ENCODE measurements at regions not wholly inside any gene's neighbourhood (a gene's known extent, or its start where the extent isn't known, plus 50 kb on each side); places are given as distances from the start of the nearest gene placed in this dataset.

DNA sequence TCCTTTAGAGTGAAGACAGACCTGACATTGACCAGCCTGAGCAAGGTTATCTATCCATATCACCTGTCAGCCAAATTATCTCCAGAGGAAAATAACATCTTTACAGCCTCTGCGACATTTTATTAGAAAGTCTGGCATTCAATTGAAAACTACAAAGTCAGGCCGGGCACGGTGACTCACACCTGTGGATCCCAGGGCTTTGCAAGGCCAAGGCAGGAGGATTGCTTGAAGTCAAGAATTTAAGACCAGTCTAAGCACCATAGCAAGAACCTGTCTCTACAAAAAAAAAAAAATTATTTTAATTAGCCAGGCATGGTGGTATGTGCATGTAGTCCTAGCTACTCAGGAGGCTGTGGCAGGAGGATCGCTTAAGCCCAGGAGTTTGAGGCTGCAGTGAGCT is 141.6 kb downstream of the RCN1 start:
- no peak for TF ChIP-seq GABPB1 (CRISPR knock-in tag; IDR thresholded peaks at IDR 0.05)
- TF ChIP-seq, protein P1, sequence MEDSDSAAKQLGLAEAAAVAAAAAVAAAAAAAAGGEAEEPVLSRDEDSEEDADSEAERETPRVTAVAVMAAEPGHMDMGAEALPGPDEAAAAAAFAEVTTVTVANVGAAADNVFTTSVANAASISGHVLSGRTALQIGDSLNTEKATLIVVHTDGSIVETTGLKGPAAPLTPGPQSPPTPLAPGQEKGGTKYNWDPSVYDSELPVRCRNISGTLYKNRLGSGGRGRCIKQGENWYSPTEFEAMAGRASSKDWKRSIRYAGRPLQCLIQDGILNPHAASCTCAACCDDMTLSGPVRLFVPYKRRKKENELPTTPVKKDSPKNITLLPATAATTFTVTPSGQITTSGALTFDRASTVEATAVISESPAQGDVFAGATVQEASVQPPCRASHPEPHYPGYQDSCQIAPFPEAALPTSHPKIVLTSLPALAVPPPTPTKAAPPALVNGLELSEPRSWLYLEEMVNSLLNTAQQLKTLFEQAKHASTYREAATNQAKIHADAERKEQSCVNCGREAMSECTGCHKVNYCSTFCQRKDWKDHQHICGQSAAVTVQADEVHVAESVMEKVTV (CRISPR knock-in tag; IDR thresholded peaks at IDR 0.05) = no peak
- TF ChIP-seq, protein P2, sequence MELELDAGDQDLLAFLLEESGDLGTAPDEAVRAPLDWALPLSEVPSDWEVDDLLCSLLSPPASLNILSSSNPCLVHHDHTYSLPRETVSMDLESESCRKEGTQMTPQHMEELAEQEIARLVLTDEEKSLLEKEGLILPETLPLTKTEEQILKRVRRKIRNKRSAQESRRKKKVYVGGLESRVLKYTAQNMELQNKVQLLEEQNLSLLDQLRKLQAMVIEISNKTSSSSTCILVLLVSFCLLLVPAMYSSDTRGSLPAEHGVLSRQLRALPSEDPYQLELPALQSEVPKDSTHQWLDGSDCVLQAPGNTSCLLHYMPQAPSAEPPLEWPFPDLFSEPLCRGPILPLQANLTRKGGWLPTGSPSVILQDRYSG (tag; conservative IDR thresholded peaks at IDR 0.05; ENCODE audit: low read depth) = no peak
- no peak for TF ChIP-seq ZNF134 (CRISPR knock-in tag; conservative IDR thresholded peaks at IDR 0.05)

All from K562 (cell line).